ENCODE measurements at regions not wholly inside any gene's neighbourhood (a gene's known extent, or its start where the extent isn't known, plus 50 kb on each side); places are given as distances from the start of the nearest gene placed in this dataset.

- DNase-seq = no peak
Observed at GRCh38 chr18:8945514-8945913, 157.0 kb upstream of the NDUFV2 start.

GRCh38 chr18:8946066-8946838 lies 156.2 kb upstream of the NDUFV2 start:
- no peak for DNase-seq

- no peak for DNase-seq
Observed at GRCh38 chr18:8947566-8947965, 154.9 kb upstream of the NDUFV2 start.

DNA sequence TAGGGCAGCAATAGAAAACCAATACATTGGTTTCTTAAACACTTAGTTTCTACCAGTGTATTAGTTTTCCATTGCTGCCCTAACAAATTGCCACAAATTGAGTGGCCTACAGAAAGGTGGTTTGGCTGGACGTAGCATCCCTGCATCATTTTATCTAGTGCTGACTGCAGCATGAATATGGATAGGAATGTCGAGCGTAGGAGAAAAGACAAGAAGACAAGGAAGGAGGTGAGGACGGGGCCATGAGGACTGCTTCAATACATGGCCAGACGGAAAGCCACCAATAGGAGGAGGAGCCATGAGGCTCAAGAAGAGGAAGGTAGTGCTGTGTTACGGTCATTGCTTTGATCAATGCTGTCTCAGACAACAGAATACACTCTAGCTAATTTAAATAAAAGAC lies 154.5 kb upstream of the NDUFV2 start:
- no peak for DNase-seq

DNA sequence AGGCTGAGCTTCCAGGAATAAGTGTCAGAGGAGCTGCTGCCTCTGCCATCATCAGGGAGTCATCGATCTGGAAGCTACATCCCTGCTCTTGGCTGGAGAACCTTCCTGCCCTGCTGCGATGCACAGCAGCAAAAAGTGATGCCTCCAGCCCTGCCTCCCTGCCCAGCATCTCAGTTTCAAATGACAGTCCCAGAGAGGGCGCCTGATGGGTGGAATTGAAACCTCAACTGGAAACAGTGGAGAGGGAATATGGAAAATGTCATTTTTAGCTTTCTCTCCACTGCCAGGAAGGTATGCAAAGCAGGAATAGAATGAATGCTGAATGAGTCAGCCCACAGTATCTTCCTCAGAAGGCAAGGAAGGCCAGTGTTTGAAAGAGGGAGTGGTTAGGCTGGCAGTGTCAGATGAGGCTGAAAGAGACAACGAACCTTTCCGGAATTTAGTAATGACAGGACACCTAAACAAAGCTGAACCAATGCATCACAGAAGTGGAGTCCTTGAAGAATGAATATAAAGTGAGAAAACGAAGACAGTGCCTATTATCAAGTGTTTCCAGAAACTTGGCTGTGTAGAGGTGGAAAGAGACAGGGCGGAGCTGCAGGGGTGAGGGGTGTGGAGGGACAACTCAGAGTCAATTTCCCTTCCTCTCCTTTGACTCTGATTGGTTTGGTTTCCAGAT lies 153.9 kb upstream of the NDUFV2 start:
- peak; percentile 63 for DNase-seq

DNA sequence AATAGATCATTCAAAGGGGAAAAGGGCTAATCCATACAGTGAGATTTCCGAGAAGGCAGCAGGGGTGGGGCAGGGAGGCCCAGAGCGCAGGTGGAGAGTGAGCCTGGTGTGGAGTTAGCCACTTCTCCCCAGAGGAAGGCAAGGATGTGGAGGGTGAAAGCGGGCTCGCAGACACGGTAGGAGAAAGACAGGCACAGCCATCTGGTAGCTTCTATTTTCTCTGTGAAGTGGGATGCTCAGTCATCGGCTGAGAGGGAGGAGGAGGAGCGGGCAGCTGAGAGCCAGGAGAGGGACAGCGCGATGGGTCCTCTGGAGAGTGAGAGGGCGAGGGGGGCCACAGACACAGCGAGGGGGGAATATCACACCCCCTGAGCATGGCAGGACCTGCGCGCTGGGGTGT lies 153.3 kb upstream of the NDUFV2 start:
- DNase-seq = peak; percentile 81

GRCh38 chr18:8951491-8951890 lies 151.0 kb upstream of the NDUFV2 start:
- DNase-seq = no peak

- DNase-seq = no peak
Observed at GRCh38 chr18:8952174-8952573, 150.3 kb upstream of the NDUFV2 start.

GRCh38 chr18:8952769-8953760 lies 149.4 kb upstream of the NDUFV2 start:
- no peak for DNase-seq

DNA sequence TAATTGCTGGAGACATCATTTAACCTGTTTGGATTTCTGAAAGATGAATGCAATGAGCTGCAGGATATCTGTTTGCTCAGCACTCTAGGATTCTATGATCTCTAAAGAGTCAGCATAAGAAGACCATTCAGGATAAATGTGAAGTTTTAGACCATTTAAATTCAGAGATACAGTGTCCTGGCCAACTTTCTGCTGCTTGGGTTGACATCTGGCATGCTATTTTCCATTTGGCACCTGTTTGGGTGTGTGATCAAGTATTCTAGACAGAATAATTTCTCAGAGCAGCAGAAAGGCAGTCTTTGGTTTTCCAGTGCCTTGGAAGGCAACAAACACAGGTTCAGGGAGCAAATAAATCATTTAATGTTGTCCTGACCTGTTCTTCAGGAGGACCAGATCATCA lies 144.8 kb upstream of the NDUFV2 start:
- DNase-seq = no peak

DNA sequence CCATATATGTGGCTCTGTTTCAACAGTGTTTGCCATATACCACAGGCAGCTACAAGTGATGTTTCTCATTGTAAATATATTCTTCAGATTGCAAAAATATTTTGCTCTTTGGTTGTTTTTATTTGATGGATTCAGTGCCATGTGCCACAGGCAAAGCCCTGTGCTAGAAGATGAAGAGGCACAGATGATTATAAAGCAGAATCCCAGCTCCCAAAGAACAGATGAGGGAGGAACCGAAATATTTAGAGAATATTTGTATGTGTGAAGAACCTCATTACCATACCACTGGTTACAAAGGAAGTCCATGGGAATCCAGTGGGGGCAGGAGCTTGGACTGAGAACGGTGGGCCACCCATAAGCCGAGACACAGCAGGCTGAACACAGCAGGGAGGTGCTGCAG lies 143.8 kb upstream of the NDUFV2 start:
- DNase-seq = no peak

DNA sequence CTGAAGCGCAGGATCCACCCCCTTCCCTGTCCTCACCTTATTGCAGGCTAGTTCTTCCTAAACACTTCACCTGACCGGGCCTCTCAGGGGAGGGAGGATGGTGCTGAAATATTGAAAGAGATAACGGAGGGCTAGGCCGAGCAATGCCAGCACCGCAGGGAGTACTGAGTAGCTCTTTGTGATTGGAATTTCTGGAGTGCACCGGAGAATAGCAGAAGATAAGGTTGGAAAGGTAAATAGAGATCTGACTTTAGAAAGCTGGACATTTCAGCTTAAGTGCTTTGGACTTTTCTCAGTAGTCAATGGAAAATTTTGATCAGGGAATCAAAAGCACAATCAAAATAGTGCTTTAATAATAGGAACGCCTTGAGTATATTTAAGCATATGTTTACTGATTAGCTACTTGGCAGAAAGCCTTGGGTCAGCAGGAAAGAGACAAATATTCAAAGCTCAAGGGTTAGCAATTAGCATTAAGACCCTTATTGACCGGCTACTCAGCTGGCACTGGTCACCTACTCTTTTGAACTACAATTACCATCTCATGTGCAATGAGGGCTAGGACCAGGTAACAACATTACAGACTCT lies 142.9 kb upstream of the NDUFV2 start:
- no peak for DNase-seq

DNA sequence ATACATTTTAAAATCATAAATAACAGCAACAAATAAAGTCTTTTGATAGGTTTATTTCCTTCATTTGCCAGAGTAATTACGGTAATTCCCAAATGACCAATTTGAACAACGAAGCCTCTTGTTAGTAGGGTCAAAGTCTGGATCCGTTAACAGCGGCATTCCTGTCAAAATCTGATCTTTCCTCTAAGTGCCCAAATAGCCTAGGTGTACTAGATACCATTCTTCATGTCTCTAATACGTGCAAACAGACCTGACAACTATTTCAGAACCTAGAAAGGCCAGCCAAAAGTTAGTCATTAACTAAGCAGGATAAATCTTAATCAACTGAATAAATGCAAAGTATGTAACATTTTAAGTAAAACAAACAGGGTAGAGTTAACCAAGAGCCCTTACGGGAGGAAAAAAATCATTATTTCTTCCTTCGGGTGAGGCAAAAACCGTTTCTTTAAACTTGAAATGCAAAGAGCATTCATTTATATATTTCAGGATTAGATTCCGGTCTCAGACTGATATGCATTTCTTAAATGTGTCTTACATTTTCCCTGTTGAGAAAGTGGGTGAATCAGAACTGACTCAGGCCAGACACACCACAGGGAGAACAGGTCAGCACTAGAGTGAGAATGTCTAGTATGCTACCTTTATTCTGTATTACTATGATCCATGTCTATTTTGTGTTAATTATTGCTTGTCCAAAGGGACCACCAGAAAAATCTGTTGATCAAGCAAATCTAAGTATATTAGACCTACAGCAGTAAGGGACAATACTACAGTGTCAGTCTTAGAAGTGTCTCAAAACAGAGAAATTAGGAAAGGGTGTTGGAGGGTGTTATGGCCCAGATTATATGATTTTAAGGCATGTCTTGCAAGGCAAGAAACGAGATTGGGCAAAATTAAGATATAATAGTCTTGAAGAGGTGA lies 141.5 kb upstream of the NDUFV2 start:
- no peak for DNase-seq

GRCh38 chr18:8962192-8962779 lies 140.2 kb upstream of the NDUFV2 start:
- DNase-seq = no peak

DNA sequence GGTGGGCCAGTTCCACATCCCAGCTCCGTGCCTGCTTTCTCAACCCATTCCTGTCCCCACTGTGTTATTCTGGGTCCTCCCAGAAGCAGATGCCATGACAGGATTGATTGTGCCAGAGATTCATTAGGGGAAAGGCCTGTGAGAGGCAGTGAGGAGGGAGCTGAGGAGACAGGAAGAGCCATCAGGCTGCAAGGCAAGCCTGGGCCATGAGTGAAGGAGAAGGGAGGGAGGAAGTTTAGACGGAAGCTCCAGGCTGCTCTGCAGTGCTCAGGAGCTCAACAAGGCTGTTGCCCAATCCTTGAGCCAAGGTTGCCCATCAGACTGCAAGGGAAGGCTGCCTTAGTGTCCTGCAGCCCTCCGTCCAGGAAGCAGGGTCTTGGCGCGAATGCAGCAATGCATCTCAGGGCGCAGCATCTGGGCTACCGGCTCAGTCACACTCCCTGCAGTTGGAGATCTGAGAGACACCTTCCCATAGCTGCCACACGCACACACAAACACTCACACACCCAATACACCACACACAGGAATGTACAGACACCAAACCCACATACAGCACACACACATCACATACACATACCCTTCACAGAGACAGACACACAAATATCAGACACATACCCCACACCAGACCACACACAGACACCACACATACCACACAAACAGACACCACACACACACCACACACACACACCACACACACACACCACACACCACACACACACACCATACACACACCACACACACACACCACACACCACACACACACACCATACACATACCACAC lies 139.5 kb upstream of the NDUFV2 start:
- DNase-seq = no peak

GRCh38 chr18:8963876-8964275 lies 138.6 kb upstream of the NDUFV2 start:
- DNase-seq = no peak

DNA sequence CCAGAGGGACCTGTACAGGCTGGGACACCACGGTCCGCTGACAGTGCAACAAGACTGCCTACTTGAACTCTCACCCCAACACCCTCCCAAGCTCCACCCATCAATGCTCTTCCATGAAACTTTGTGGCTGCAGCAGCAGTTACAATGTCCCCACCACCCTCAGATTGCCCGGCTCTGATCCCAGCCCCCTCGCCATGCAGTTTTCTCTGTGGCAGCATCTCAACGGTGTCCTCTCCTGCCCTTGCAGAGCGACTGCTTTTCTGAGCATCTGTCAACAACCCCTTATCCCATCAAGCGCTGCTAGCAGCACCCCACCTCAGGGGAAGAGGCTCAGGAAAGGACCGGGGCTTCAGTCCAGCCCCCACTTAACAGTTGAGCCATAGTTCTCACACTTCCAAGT lies 137.1 kb upstream of the NDUFV2 start:
- DNase-seq = no peak

DNA sequence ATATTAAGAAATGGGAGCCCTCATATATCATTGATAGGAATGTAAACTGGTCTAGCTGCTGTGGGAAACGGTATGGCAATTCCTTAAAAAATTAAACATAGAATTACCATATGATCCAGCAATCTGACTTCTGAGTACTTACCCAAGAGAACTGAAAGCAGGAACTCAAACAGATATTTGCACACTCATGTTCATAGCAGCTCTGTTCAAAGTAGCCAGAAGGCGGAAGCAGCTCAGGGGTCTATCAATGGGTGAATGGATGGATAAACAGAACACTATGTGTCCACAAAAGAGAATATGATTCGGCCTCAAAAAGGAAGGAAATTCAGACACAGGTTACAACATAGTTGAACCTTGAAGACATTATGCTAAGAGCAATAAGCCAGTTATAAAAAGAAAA lies 135.7 kb upstream of the NDUFV2 start:
- DNase-seq = no peak

GRCh38 chr18:8967573-8967972 lies 134.9 kb upstream of the NDUFV2 start:
- DNase-seq = no peak

GRCh38 chr18:8969639-8970390 lies 132.7 kb upstream of the NDUFV2 start:
- DNase-seq = no peak

All from DMS53 (cell line).